AG09319 (cell line): ENCODE measurements at regions not wholly inside any gene's neighbourhood (a gene's known extent, or its start where the extent isn't known, plus 50 kb on each side); places are given as distances from the start of the nearest gene placed in this dataset.

ENCODE experiments used
- DNase-seq: peaks from one replicate; pipeline ENCODE4 v3.0.0-alpha.2; 2010; ENCODE audit warnings: low read depth; ENCODE audit errors: extremely low read depth
- CTCF ChIP-seq: IDR thresholded peaks from 2 replicates; pipeline ENCODE4 v1.5.1; 2011; ENCODE audit warnings: low read depth, mild to moderate bottlenecking, inconsistent platforms, low read length, moderate library complexity

- no peak for DNase-seq
- TF ChIP-seq CTCF: no peak
Observed at GRCh38 chr15:69784798-69785566, 312.7 kb downstream of the TLE3 start.

- DNase-seq: no peak
- no peak for TF ChIP-seq CTCF
Observed at GRCh38 chr15:69786136-69786701, 311.5 kb downstream of the TLE3 start.

- no peak for TF ChIP-seq CTCF
- no peak for DNase-seq
Observed at GRCh38 chr15:69787791-69788190, 309.9 kb downstream of the TLE3 start.

GRCh38 chr15:69789648-69790393 lies 307.9 kb downstream of the TLE3 start:
- no peak for DNase-seq
- TF ChIP-seq CTCF: no peak

- no peak for DNase-seq
- TF ChIP-seq CTCF: no peak
Observed at GRCh38 chr15:69790632-69791031, 307.1 kb downstream of the TLE3 start.

GRCh38 chr15:69792823-69793222 lies 304.9 kb downstream of the TLE3 start:
- no peak for TF ChIP-seq CTCF
- DNase-seq: no peak

- TF ChIP-seq CTCF: no peak
- DNase-seq: no peak
Observed at GRCh38 chr15:69793431-69793780, 304.3 kb downstream of the TLE3 start.
